DOHH2 (cell line): ENCODE measurements at regions not wholly inside any gene's neighbourhood (a gene's known extent, or its start where the extent isn't known, plus 50 kb on each side); places are given as distances from the start of the nearest gene placed in this dataset.

Experiments used
- CTCF ChIP-seq: fragments of 200-600 bp; sonication (generic); IDR thresholded peaks from one replicate; pipeline ENCODE4 v1.5.1; 2014; ENCODE audit warnings: antibody characterized with exemption, mild to moderate bottlenecking, low read depth, low read length; ENCODE audit not compliant: poor library complexity, severe bottlenecking
- EZH2phosphoT487 ChIP-seq: fragments of 200-600 bp; sonication (generic); IDR thresholded peaks from 2 replicates; pipeline ENCODE4 v1.6.1; 2017; ENCODE audit warnings: borderline replicate concordance, mild to moderate bottlenecking, antibody characterized with exemption, low read length, moderate library complexity, mixed read lengths

DNA sequence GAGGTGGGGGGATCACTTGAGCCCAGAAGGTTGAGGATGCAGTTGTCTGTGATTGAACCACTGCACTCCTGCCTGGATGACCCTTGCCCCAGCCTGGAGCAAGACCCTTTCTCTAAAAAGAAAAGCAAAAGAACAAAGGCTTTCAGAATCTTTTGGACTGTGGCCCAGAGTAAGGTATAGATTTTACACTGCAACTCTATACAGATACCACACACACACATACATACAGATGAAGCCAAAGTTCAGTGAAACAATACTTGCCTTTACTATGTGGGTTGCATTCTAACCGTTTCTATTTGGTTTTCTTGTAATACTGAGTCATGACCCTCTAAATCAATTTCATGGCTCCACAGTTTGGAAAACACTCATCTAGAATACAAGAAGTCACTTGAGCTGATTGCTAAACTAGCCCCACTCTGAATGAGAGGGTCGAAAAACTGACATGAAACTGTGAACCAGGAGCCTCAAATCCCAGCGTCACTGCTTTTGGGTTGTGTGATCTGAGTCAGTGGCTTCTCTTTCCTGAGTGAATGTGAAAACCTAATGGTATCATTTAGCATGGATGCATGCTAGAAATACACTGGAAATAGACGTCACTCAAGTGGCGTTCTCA is 756.1 kb downstream of the UQCRFS1 start:
- TF ChIP-seq CTCF (no peak), EZH2phosphoT487 (no peak)
